WTC11 (cell line): ENCODE measurements at regions not wholly inside any gene's neighbourhood (a gene's known extent, or its start where the extent isn't known, plus 50 kb on each side); places are given as distances from the start of the nearest gene placed in this dataset.

Experiments used
- ATAC-seq: fragments of 200-7000 bp; cut with Tn5 transposase; 2 replicates; pipeline ENCODE4 v1.10.0; 2021; ENCODE audit warnings: mild to moderate bottlenecking, moderate library complexity
- CTCF ChIA-PET: fragments of 300-600 bp; sonication (Branson Sonifier 250); formaldehyde crosslinking; loops from one replicate; lab custom pipeline; 2021; ENCODE audit warnings: antibody characterized with exemption; lab: Charles Lee
- POLR2A ChIA-PET: fragments of 350-600 bp; sonication (Branson Sonifier 250); formaldehyde crosslinking; loops from one replicate; lab custom pipeline; 2021; ENCODE audit warnings: antibody characterized with exemption; lab: Charles Lee
- DNase-seq: peaks from one replicate; pipeline ENCODE4 v3.0.0; 2021; ENCODE audit warnings: low spot score
- H3K27ac Mint-ChIP-seq: 2 replicates; pipeline ENCODE4 v1.8.0; 2021; ENCODE audit warnings: mixed read lengths
- H3K27me3 Mint-ChIP-seq: 2 replicates; pipeline ENCODE4 v1.8.0; 2021; ENCODE audit warnings: low read depth, mild to moderate bottlenecking, moderate library complexity, mixed read lengths
- H3K36me3 Mint-ChIP-seq: 2 replicates; pipeline ENCODE4 v1.8.0; 2021; ENCODE audit warnings: mixed read lengths
- H3K4me1 Mint-ChIP-seq: 2 replicates; pipeline ENCODE4 v1.8.0; 2022; ENCODE audit warnings: mixed read lengths
- H3K4me3 Mint-ChIP-seq: 2 replicates; pipeline ENCODE4 v1.8.0; 2021; ENCODE audit warnings: mild to moderate bottlenecking, moderate library complexity, mixed read lengths
- H3K9me3 Mint-ChIP-seq: 2 replicates; pipeline ENCODE4 v1.8.0; 2021; ENCODE audit warnings: mixed read lengths
- ATF6 ChIP-seq: sonication (generic); formaldehyde crosslinking; IDR thresholded peaks from 2 replicates; pipeline ENCODE4 v1.8.1; 2023; ENCODE audit warnings: mild to moderate bottlenecking, missing genetic modification reagents
- CDX4 ChIP-seq: fragments of 250-450 bp; sonication (Bioruptor Pico); IDR thresholded peaks from 2 replicates; pipeline ENCODE4 v1.9.0; 2021; ENCODE audit warnings: moderate library complexity, mild to moderate bottlenecking, inconsistent platforms, borderline replicate concordance
- E2F4 ChIP-seq: sonication (generic); formaldehyde crosslinking; IDR thresholded peaks from 2 replicates; pipeline ENCODE4 v1.8.1; 2022; ENCODE audit warnings: low read depth, mild to moderate bottlenecking, moderate library complexity, missing genetic modification reagents, borderline replicate concordance
- ELF4 ChIP-seq: sonication (generic); formaldehyde crosslinking; IDR thresholded peaks from 2 replicates; pipeline ENCODE4 v1.8.1; 2022; ENCODE audit warnings: low read depth, mild to moderate bottlenecking, moderate library complexity, missing genetic modification reagents
- EMX1 ChIP-seq: fragments of 250-450 bp; sonication (Bioruptor Pico); IDR thresholded peaks from 2 replicates; pipeline ENCODE4 v1.8.0; 2021; ENCODE audit warnings: mild to moderate bottlenecking
- ESRRA ChIP-seq: sonication (generic); formaldehyde crosslinking; IDR thresholded peaks from 2 replicates; pipeline ENCODE4 v1.8.1; 2022; ENCODE audit warnings: mild to moderate bottlenecking, missing genetic modification reagents, borderline replicate concordance
- FOXK1 ChIP-seq: sonication (generic); formaldehyde crosslinking; IDR thresholded peaks from 2 replicates; pipeline ENCODE4 v1.8.0; 2022; ENCODE audit warnings: mild to moderate bottlenecking, moderate library complexity, missing genetic modification reagents
- FOXP4 ChIP-seq: sonication (generic); formaldehyde crosslinking; IDR thresholded peaks from 2 replicates; pipeline ENCODE4 v1.8.0; 2022; ENCODE audit warnings: mild to moderate bottlenecking, missing genetic modification reagents
- JAZF1 ChIP-seq: fragments of 250-450 bp; sonication (Bioruptor Pico); IDR thresholded peaks from 2 replicates; pipeline ENCODE4 v1.9.0; 2021; ENCODE audit warnings: moderate library complexity, mild to moderate bottlenecking, inconsistent platforms
- NFATC4 ChIP-seq: fragments of 250-450 bp; sonication (Bioruptor Pico); IDR thresholded peaks from 2 replicates; pipeline ENCODE4 v1.9.0; 2021; ENCODE audit warnings: mild to moderate bottlenecking
- NFE2L1 ChIP-seq: sonication (generic); formaldehyde crosslinking; IDR thresholded peaks from 2 replicates; pipeline ENCODE4 v1.8.1; 2023; ENCODE audit warnings: missing genetic modification reagents
- NR2C2 ChIP-seq: sonication (generic); formaldehyde crosslinking; IDR thresholded peaks from 2 replicates; pipeline ENCODE4 v1.8.0; 2022; ENCODE audit warnings: mild to moderate bottlenecking, missing genetic modification reagents
- NR3C1 ChIP-seq: sonication (generic); formaldehyde crosslinking; conservative IDR thresholded peaks from 2 replicates; pipeline ENCODE4 v1.8.1; 2023; ENCODE audit warnings: low read depth, mild to moderate bottlenecking, missing genetic modification reagents
- SMAD3 ChIP-seq: sonication (generic); formaldehyde crosslinking; IDR thresholded peaks from 2 replicates; pipeline ENCODE4 v1.8.0; 2022; ENCODE audit warnings: missing genetic modification reagents, mild to moderate bottlenecking, borderline replicate concordance
- STAT6 ChIP-seq: sonication (generic); formaldehyde crosslinking; conservative IDR thresholded peaks from 2 replicates; pipeline ENCODE4 v1.8.1; 2023; ENCODE audit warnings: mild to moderate bottlenecking, low read depth, missing genetic modification reagents, moderate library complexity
- TCF7 ChIP-seq: sonication (generic); formaldehyde crosslinking; IDR thresholded peaks from 2 replicates; pipeline ENCODE4 v1.8.0; 2022; ENCODE audit warnings: mild to moderate bottlenecking, low read depth, missing genetic modification reagents, moderate library complexity
- TEAD1 ChIP-seq: sonication (generic); formaldehyde crosslinking; IDR thresholded peaks from 2 replicates; pipeline ENCODE4 v1.8.0; 2022; ENCODE audit warnings: mild to moderate bottlenecking, missing genetic modification reagents
- USF1 ChIP-seq: sonication (generic); formaldehyde crosslinking; IDR thresholded peaks from 2 replicates; pipeline ENCODE4 v1.8.0; 2022; ENCODE audit warnings: mild to moderate bottlenecking, missing genetic modification reagents
- USF2 ChIP-seq: sonication (generic); formaldehyde crosslinking; IDR thresholded peaks from 2 replicates; pipeline ENCODE4 v1.8.1; 2023; ENCODE audit warnings: mild to moderate bottlenecking, missing genetic modification reagents, moderate library complexity
- ZNF263 ChIP-seq: sonication (generic); formaldehyde crosslinking; IDR thresholded peaks from 2 replicates; pipeline ENCODE4 v1.8.1; 2022; ENCODE audit warnings: low read depth, mild to moderate bottlenecking, moderate library complexity, missing genetic modification reagents
- ZNF317 ChIP-seq: sonication (generic); formaldehyde crosslinking; IDR thresholded peaks from 2 replicates; pipeline ENCODE4 v1.8.1; 2023; ENCODE audit warnings: low read depth, mild to moderate bottlenecking, moderate library complexity, missing genetic modification reagents, borderline replicate concordance
- ZNF423 ChIP-seq: fragments of 250-450 bp; sonication (Bioruptor Pico); IDR thresholded peaks from 2 replicates; pipeline ENCODE4 v2.1.2; 2022; ENCODE audit warnings: mild to moderate bottlenecking, moderate library complexity
- ZSCAN18 ChIP-seq: fragments of 250-450 bp; sonication (Bioruptor Pico); IDR thresholded peaks from 2 replicates; pipeline ENCODE4 v2.1.2; 2022; ENCODE audit warnings: mild to moderate bottlenecking, moderate library complexity

- ChIA-PET POLR2A (interaction anchor here (0.5 to 1.1 kb wide), 2 partner anchors 22 to 192 kb away, joined by 3 read pairs; no protein-coding TSS in a partner anchor), CTCF (interaction anchor here (0.8 kb wide), 1 partner anchor 103 kb away, joined by 3 read pairs; no protein-coding TSS in a partner anchor)
- ATAC-seq = no peak
- Mint-ChIP-seq H3K36me3 (peaks cover 5% of the 10 kb centered on the region; the same call in 1 of the 2 replicates), H3K27ac (no peak overlapping the region), H3K4me1 (peaks cover 5% of the 10 kb centered on the region), H3K4me3 (no peak overlapping the region), H3K27me3 (peaks cover 12% of the 10 kb centered on the region), H3K9me3 (peaks cover 26% of the 10 kb centered on the region)
- no peak for DNase-seq
- no peak for TF ChIP-seq ESRRA (CRISPR knock-in tag)
- TF ChIP-seq FOXP4 (CRISPR knock-in tag) = no peak
- no peak for TF ChIP-seq NFATC4 (CRISPR knock-in tag)
- no peak for TF ChIP-seq FOXK1 (CRISPR knock-in tag)
- TF ChIP-seq ELF4 = no peak
- no peak for TF ChIP-seq USF1 (CRISPR knock-in tag)
- TF ChIP-seq NFE2L1 = no peak
- TF ChIP-seq NR2C2 (CRISPR knock-in tag) = no peak
- no peak for TF ChIP-seq ZNF423
- TF ChIP-seq JAZF1 = no peak
- TF ChIP-seq EMX1 (CRISPR knock-in tag) = no peak
- TF ChIP-seq TCF7 (CRISPR knock-in tag) = no peak
- TF ChIP-seq STAT6 (CRISPR knock-in tag) = no peak
Observed at GRCh38 chr7:155192961-155193640, 104.6 kb upstream of the INSIG1 start.

- peaks cover 12% of the 10 kb centered on the region for H3K27me3 Mint-ChIP-seq
- peaks cover 26% of the 10 kb centered on the region for H3K9me3 Mint-ChIP-seq
- no peak for ATAC-seq
- DNase-seq = no peak
- peaks cover 5% of the 10 kb centered on the region for H3K4me1 Mint-ChIP-seq
- peaks cover 5% of the 10 kb centered on the region; the same call in 1 of the 2 replicates for H3K36me3 Mint-ChIP-seq
- ChIA-PET POLR2A (interaction anchor here (1.1 kb wide), 1 partner anchor 21 kb away, joined by 3 read pairs; no protein-coding TSS in a partner anchor), CTCF (interaction anchor here (0.8 kb wide), 1 partner anchor 102 kb away, joined by 3 read pairs; no protein-coding TSS in a partner anchor)
- H3K4me3 Mint-ChIP-seq = no peak overlapping the region
- H3K27ac Mint-ChIP-seq = no peak overlapping the region
- no peak for TF ChIP-seq USF2 (CRISPR knock-in tag)
- TF ChIP-seq CDX4 (CRISPR knock-in tag) = no peak
- TF ChIP-seq ATF6 (CRISPR knock-in tag) = no peak
- TF ChIP-seq SMAD3 = no peak
- no peak for TF ChIP-seq E2F4 (CRISPR knock-in tag)
- TF ChIP-seq ZSCAN18 (CRISPR knock-in tag) = no peak
- TF ChIP-seq ZNF263 (CRISPR knock-in tag) = no peak
- no peak for TF ChIP-seq TEAD1
- no peak for TF ChIP-seq NR3C1 (CRISPR knock-in tag)
- TF ChIP-seq ZNF317 (CRISPR knock-in tag) = no peak
Observed at GRCh38 chr7:155193716-155194115, 104.0 kb upstream of the INSIG1 start.
